Embryonic facial prominence (tissue), 1 donor: ENCODE measurements at regions not wholly inside any gene's neighbourhood (a gene's known extent, or its start where the extent isn't known, plus 50 kb on each side); places are given as distances from the start of the nearest gene placed in this dataset.

ENCODE experiments used
- DNase-seq: peaks from one replicate; pipeline ENCODE4 v3.0.0-alpha.2; 2016; ENCODE audit errors: extremely low spot score

DNA sequence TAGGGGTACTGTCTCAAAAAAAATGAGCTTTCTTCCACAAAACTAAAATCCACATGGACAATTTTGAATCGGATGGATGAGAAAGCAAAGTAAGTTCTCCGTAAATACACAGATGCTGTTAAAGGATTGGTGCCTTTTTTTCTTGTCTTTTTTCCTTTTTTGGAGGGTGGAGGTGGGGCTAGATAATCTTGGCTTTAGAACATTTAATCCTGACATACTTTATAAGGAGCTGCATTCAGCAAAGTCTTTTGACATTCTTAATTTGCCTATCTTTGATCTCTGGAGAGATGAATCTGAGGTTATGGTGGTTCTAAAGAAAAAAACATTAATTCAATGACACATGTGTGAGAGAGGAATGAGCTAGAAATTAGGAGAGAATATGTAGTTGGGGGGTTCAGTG, 312.3 kb upstream of the KCNJ16 start:
- DNase-seq = no peak

GRCh38 chr17:69763503-69763902, 311.5 kb upstream of the KCNJ16 start:
- no peak for DNase-seq

GRCh38 chr17:69764146-69764545, 310.9 kb upstream of the KCNJ16 start:
- DNase-seq = no peak

- DNase-seq = no peak
Measured at GRCh38 chr17:69769050-69769449, 306.0 kb upstream of the KCNJ16 start.

GRCh38 chr17:69773081-69773480, 301.9 kb upstream of the KCNJ16 start:
- DNase-seq = no peak

DNA sequence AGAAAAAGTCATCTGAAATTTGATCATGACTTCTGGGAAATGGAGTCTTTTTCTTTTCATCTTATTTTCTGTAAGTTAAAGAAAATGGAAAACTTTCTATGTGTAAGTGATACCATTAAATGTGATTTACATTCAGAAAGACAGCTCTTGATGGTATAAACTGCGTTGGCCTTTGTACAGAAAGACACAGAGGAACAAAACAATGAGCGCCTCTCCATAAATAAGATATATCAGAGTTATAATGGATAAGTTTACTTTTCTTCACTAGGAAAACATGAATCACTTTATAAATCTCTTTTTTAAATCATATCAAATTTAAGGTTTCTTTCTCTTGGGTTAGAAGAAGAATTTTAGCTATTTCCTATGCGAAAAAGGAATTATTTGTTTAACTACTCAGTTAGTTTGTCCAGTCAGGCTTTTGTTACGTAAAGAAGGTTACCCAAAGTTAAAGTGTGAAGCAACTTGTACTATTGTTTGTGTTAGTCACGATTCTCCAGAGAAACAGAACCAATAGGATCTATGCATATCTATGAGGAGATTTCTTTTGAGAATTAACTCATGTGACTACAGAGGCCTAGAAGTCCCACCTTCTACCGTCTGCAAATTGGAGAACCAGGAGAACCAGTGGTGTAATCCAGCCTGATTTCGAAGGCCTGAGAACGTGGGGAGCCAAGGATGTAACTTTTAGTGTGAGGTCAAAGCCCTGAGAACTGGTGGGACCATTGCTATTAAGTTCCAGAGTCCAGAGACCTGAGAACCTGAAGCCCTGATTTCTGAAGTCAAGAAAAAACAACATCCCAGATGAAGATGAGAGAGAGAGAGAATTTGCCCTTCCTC, 295.4 kb upstream of the KCNJ16 start:
- no peak for DNase-seq

GRCh38 chr17:69783865-69784264, 291.2 kb upstream of the KCNJ16 start:
- no peak for DNase-seq

DNA sequence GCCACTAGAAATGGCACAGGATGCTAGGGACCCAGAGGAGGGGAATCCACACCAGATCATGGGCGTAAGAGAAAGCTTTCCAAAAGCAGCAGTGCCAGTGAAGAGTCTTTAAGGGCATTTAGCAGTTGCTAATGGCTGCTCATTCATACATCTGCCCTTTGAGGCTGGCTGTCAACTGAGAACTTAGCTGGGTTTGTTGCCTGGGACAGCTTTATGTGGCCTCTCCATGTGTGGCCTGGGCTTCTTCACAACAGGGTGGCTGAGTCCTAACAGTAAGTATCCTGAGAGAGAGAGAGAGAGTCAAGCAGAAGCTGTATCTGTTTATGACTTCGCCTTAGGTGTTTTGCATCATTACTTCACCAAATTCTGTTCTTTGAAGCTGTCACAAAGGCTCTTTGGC, 286.1 kb upstream of the KCNJ16 start:
- DNase-seq = no peak

DNA sequence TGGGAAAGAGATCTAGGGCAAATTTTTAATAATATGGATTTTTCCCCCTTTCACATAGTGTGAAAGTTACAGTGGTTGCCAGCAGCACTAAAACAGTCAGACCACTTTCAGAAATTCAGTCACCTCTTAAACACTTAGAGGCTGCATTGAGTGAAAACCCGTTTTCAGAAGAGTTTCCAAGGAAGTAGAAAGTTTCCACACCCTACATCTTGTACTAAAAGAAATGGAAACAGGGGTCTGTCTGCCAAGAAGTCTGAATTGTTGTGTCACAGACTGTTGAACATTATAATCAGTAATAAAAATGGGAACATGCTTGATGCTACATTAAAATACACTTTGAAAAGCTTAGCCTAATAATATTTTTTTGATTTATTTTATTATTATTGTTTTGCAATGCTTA, 278.9 kb upstream of the KCNJ16 start:
- DNase-seq = peak; percentile 22

GRCh38 chr17:69800870-69801269, 274.2 kb upstream of the KCNJ16 start:
- DNase-seq = no peak

GRCh38 chr17:69801368-69801767, 273.7 kb upstream of the KCNJ16 start:
- no peak for DNase-seq

GRCh38 chr17:69802045-69802740, 272.8 kb upstream of the KCNJ16 start:
- DNase-seq = no peak

DNA sequence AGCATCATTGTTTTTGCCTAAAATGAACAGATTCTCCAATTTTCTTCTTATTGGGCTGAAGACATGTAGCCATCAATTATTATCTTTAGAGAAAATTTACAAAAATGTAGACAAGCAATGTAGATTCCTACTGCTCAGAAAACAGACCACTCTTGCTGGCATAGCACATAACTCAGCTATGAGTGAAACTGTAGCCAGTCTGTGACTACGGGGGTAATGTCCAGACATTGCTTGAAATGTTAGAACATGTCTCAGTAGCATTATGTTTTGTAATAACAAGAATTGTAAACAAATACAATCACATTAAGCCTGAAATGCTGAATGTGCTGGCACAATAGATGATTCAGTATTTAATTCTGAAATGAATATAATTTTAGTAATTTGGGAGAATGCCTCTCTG, 265.7 kb upstream of the KCNJ16 start:
- DNase-seq = no peak

GRCh38 chr17:69810326-69810965, 264.6 kb upstream of the KCNJ16 start:
- DNase-seq = no peak

GRCh38 chr17:69812240-69812837, 262.7 kb upstream of the KCNJ16 start:
- DNase-seq = no peak

DNA sequence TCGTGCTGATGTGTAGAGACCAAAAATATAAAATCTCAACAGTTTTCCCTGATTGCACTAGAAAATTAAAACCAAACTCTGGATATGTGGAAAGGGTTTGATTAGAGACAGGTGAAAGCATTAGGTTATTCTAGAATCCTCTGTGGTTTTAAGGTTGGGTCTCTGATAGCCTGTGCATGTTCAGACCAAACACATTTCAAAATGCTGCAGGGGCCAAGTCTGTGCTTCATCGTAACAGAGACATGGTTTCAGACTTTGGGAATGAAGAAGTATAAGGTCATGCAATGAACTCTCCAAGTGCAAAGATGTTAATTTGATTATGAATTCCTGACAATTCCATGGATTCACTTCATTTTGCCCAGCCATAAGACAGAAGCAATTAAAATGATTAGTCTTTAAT, 261.0 kb upstream of the KCNJ16 start:
- no peak for DNase-seq

DNA sequence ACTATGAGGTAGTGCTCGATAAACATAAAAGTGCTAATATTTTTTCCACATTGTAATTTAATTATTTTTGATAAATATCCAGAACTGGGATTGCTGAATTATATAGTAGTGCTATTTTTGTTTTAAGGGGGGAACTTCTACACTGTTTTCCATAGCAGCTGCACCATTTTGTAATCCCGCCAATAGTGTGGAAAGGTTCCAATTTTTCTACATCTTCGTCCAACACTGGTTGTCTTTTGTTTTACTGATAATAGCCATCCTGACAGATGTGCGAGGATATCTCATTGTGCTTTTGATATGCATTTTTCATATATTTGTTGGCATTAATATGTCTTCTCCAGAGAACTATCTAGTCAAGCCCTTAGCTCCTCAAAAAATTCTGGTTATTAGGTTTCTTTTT, 259.6 kb upstream of the KCNJ16 start:
- no peak for DNase-seq

DNA sequence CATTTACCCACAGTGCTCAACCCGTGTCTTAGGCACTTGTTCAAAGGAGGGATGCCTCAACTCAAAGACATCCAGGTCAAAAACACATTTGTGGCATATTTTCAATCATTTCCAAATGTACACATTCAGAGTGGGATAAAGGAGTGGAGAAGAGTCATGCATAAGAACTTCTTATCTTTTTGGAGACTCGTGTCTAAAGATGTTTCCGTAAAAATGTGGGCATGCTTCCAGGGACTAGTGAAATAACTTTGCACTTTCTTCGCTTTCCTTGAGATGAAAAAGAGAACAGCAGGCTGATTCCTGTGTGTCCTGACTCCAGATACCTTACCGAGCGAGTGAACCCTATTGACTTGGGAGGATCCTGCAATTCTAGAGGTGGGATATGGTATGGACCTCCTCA, 256.6 kb upstream of the KCNJ16 start:
- DNase-seq = no peak

DNA sequence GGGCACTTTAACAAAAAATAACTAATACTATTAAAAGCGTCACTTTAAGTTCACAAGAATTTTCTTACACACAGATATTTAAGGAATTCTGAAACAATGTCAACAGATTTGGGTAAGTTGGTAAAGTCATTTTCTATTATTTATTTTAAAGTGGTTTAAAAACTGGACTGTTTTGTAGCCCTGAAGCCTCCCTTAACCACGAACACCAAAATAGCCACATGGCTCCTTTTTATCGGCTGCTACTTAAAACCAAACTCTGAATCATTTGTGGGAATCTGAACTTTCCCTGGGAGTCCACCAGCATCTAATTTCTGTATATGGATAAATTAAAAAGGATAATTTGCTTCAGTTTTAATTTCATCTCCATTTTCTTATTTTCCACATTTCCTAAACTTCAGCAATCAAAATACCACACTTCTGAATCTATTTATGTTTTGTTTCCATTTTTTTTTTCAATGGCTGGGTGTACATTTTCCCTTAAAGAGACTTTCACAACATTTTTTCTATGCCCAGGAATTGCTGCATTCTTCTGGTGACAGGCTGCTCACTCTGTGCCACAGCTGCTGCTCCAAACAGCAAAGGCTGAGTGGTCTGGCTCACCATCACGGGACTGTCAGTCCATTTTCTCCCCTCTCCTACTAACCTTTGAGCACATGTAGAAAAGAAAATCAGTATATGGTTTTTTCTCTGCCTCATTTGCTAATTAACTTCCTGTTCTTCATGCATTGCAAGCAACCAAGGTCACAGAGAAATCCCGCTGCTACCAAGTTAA, 255.5 kb upstream of the KCNJ16 start:
- no peak for DNase-seq

GRCh38 chr17:69820876-69821473, 254.1 kb upstream of the KCNJ16 start:
- DNase-seq = no peak

DNA sequence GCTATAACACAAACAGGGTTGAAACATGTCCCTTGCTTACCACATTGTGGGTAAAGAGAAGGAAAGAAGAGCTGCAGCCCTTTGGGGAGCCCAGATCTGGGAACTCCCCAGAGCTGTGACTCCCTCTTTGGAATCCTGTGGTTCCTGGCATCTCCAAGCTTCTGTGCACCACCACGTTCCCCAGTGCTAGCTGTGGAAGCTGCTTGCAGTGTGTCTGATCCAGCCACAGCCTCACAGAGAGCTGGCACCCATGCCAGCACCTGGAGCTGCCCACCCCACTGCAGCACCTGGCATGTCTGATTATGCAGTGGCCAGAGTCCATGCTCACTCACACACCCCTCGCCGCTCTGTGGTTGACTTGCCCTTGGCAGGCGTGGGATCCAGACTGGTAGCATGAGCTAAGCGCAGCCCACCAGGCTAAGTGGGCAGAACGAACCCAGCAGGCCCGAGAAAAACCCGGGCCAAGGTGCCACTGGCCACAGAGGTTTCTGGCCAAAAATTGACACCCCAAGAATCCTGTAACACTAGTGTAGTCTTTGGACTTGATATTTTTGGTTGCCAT, 252.6 kb upstream of the KCNJ16 start:
- DNase-seq = no peak
